GM12892 (cell line): ENCODE measurements at regions not wholly inside any gene's neighbourhood (a gene's known extent, or its start where the extent isn't known, plus 50 kb on each side); places are given as distances from the start of the nearest gene placed in this dataset.

ENCODE experiments used
- POLR2A ChIP-seq: IDR thresholded peaks from 2 replicates; pipeline ENCODE4 v1.6.1; 2011; ENCODE audit warnings: low read depth, low read length, control low read depth
- POLR2AphosphoS5 ChIP-seq: IDR thresholded peaks from 2 replicates; pipeline ENCODE4 v1.6.1; 2011; ENCODE audit warnings: low read depth, low read length, control low read depth

DNA sequence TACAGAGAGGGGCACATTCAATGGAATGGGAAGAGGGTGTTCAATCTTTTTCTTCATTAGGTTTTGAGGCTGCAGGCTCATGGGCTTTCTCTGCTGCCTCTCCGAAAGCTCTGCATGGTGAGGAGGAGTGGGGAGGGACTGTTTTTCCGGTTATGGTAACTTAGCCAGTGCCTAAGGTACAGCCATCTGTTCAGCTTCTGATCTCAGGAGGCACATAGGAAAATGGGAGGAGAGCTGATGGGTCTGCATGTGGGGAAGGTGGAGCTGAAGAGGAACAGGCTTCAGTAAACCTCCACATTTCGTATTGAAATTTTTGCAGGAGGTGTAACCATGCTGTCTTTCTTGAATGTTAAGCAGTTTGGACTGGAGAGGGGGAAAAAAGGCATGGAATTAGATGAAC lies 1020.4 kb upstream of the WWC1 start:
- TF ChIP-seq POLR2A (no peak), POLR2AphosphoS5 (no peak)
